NCI-H524 (cell line): ENCODE measurements at regions not wholly inside any gene's neighbourhood (a gene's known extent, or its start where the extent isn't known, plus 50 kb on each side); places are given as distances from the start of the nearest gene placed in this dataset.

Experiments used
- DNase-seq, 2 experiments: peaks; one replicate each; lab custom pipeline; 2025; lab: John Stamatoyannopoulos, UW

DNA sequence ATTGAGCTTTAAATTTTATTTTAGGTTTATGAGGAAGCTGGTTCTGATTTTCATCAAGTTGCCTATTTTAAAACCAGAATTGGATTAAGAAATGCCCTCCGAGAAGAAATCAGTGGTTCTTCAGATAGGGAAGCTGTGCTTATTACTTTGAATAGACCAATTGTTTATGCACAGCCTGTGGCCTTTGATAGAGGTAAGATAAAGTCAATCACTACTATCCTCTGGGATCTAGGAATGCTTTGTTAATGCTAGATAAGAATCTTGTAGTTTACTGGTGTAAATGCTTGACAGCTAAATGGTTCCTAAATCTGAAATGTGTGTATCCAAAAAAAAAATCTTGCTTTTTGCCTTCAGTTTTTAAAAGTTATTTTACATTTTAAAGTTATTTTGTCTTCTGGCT is 73.0 kb upstream of the ADAD1 start:
- no peak for DNase-seq

GRCh38 chr4:122309988-122310626 is 68.7 kb upstream of the ADAD1 start:
- no peak for DNase-seq

DNA sequence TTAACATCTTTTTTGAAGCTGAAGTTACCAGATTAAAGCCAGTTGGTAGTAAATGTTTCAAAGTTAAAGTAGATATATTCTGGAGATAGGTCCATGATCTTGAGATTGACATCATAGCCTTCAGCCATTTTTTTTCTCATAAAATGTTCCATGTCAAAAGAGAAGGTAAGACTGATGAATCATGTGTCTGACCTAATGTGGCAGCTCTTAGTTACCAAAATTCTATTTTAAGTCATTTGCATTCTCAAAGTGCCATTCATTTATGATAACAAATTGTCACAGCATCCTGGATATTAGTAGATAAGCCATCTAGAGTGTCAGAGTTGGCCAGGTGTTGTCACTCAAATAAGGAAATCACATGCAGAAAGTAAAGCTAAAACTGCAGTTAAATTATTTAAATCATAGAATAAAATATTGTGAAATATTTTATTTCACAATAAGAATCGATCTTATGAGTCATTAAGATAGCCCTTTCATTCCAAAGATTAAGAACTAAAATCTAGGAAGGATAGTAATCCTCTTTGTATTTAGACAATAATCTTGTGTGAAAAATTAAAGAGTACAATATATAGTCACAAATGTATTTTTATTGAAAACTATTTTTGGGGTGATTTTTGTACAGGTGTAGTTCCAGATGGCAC is 65.7 kb upstream of the ADAD1 start:
- no peak for DNase-seq

DNA sequence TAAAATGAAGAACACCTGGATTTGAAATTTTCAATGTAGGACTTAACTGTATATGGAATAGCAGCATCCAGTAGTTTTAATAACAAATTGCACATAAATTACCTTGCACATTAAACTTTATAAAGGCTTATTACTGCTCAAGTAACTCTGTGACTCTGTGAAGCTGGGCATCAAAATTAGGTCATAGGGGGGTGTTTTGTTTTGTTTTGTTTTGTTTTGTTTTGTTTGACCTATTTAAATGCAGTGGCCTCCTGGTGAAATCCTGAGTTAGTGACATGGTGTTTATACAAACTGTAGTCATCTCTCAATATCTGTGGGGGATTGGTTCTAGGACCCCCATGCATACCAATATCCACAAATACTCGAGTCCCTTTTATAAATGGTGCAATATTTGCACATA is 51.9 kb upstream of the ADAD1 start:
- no peak for DNase-seq

GRCh38 chr4:122328893-122329292 is 49.9 kb upstream of the ADAD1 start:
- DNase-seq: no peak
